Ureter (tissue), 1 donor: ENCODE measurements at regions not wholly inside any gene's neighbourhood (a gene's known extent, or its start where the extent isn't known, plus 50 kb on each side); places are given as distances from the start of the nearest gene placed in this dataset.

Experiments
- DNase-seq: peaks from one replicate; pipeline ENCODE4 v3.0.0-alpha.2; 2020; ENCODE audit warnings: low spot score
- donor health status: DM: yes; HTN: yes; CAD: no.

DNA sequence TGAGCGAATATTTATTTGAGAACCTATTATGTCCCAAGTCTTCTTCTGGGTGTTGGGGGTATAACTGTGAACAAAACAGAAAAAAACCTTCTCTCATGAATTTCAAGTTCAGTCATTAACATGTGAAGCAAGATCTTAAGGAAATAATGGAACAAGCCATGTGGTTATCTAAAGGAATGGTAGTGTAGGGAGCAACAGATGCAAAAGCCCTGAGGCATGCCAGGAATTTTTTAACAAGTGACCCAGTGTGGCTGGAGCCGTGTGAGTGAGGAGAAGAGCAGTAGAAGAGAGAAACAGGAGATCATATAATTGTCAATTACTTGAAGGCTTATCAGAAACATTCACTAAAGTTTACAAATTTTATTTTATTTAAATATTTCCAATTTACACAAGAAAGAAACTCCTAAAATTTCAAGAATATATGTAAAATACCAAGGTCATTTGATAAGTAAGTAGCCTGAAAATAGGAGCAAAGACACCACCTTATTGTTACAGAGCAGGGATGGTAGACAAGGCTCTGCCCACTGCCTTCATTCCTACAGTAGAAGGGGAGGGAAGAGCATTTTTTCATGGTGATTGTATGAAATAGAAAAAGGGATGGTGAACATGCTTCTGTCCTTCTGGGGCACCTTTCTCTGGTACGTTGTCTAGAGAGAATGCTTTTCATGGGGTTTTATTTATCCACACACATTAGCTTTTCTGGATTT is 345.1 kb downstream of the PLOD2 start:
- no peak for DNase-seq

DNA sequence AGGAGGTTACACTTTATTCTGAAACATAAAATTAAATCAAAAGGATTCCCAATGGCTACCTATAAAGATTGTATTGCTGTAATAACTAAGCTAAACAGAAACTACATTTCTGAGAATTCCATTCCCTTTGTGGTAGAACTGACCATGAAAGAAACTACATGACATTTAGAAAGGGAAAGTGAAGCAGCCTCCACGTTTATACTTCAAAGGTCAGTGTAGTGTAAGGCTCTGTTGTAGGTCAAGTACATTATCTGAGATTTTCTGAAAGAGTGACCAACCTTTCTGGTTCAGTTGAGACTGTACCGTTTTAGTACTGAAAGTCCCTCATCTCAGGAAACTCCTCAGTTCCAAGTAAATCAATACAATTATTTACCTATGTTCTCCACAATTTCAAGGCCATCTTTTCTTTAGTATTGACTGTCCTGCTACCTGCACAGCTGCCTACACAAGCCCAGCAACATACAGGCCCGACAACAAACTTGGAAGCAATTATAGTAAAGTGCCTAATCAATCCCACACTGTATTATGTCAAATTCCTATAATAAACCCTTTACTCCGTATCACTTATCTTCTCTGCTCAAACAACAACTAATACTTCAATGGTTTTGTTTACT is 343.0 kb downstream of the PLOD2 start:
- DNase-seq = no peak

DNA sequence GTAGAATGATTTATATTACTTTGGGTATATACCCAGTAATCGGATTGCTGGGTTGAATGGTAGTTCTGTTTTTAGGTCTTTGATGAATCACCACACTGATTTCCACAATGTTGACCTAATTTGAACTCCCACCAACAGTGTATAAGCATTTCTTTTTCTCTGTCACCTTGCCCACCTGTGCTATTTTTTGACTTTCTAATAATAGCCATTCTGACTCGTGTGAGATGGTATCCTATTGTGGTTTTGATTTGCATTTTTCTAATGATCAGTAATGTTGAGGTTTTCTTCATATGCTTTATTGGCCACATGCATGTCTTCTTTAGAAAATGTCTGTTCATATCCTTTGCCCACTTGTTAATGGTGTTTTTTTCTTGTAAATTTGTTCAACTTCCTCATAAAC is 340.8 kb downstream of the PLOD2 start:
- no peak for DNase-seq

DNA sequence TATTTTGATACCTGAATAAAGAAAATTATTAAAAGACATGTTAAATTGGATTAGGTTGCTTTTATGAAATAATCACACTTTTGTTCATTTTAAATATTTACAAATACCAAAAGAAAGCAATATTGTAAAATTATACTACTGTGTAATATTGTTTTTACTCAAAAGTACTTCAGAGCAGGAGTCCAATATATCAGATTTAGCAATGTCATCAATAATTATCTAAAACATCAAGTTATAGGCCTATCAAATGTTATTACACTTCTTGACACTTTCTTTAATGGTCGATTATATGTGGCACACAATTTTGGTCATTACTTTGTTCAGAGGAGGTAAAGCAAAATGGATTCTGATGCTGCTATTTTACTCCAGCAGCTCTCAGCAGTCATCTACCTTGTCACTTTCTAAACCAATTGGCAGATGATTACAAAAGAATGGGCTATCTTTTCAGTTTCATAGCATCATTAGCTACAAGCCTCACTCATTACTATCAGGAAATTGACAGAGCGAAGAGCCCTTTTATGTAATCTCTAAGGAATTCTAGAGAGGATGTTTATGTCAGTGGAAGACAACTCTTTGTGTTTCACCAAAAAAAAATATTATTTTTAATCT is 318.6 kb downstream of the PLOD2 start:
- no peak for DNase-seq

DNA sequence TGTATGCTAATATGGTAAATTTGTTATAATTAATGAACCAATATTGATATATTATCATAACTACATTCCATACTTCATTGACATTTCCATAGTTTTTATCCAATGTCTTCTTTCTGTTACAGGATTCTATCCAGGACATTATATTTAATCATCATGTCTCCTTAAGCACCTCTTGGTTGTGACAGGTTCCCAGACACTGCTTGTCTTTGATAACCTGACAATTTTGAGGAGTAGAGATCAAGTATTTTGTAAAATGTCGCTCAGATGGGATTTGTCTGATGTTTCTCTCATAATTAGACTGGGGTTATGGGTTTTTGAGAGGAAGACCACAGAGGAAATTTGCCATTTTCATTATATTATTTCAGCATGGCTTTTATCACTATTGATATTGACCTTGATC is 317.4 kb downstream of the PLOD2 start:
- DNase-seq = no peak

DNA sequence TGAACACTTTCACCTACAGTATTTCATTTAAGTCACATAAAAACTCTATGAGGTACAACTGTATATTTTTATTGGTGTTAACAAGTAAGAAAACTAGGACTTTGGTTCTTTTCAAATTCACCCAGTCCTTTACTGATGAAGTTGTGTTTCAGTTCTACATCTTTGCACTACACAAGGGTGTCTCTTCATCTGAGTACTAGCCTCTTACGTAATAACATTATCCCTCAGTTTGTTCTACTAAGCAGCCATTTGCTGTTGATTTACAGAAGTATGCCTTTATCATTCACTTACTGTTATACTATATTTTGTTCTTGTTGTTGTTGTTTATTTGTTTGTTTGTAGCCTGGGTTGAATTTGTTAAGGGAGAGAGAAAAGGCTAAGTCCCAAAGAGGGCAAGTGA is 311.9 kb downstream of the PLOD2 start:
- DNase-seq = no peak

DNA sequence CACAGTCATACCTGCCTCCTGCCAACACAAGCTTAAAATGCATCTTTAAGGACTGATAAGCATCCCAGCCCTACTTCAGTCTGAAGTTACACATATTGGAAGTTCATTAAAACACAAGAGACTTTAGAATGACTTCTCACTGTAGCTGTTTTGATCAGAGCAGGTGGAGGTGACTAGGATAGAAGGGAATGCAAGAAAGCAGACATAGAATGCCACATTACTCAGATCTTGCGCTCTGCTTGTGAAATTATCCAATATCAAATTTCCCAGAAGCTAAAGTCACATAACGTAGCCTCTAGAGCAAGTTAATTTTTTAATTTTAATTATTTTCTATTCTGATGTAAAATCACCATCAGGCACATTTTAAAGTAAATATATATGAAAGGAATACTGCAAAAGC is 306.5 kb downstream of the PLOD2 start:
- no peak for DNase-seq

DNA sequence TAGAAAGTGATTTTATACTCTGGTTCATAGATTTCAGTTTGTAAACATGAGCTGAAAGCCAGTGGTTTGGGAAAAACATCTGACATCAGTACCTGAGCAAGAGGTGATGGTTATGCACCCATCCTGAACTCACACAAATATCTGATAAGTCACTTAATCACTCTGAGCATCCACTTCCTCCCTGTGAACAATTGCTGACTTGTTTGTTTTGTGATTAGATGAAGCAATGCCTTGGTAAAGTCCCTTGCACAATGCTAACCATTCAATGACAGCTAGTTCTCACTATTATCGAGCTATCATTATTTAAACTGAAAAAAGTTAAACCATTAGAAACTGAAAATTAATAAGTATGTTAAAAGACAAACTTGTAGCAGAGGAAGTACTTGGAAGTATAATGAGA is 303.0 kb downstream of the PLOD2 start:
- no peak for DNase-seq

DNA sequence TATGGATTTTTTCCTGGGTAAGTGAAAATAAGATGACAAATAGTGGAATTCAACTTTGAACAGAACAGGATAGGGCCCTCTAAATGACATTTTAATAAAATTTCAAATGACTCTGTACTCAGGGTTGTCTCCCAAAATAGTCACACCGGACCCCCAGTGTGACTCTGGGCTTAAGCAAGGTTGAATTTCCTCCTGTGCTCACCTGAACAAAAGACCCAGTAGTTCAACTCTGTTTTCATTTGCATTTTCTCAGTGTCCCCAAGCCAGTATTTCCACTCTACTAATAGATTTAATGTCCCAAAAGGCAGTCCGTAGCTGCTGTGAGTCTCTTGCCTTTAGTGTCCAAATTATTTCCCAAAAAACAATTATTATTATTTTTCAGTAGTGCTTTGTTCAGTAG is 296.6 kb downstream of the PLOD2 start:
- DNase-seq = no peak

DNA sequence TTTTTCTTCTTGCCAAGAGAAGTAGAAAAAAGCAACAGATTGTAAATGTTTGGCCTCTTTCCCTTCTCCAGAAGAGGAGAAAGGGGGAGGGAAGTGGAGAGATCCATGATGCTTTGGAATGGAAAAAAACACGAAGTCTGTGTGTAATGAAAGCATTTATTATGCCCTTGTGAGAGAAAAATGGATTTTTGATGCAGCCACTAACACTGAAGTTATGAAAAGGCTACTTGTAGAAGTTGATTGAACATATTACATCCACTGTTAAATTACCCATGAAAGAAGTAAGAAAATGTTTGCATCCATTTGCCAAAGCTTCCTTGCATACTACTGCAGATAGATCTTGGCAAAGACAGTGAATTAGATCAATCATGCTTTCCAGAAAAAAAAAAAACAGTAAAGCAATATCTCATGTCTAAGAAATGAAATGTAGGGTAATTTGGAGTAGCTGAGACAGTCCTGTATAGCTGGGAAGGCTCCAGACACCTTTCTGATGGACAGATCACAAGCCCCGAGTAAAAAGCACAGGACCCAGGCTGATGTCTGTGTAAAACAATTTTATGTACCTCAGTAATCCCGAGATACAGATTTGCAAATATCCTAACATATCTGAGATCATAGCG is 295.5 kb downstream of the PLOD2 start:
- DNase-seq = no peak

DNA sequence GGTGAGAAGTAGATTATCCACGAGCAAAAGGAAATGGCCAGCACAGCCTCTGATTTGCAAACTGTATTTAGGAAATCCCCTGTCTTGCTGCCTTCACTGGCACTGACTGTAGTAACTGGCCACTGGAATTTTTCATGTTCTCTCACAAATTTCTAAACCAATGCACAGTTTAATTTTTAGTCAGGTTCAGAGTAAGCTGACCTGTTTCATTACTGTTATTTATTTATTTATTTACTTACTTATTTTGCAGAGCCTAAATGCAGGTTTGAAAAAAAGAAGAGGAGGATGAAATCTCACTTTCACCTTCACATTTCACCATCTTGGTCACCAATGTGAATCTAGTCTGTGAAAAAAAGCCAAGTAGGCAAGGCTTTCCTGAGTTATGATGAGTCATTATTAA is 291.0 kb downstream of the PLOD2 start:
- DNase-seq = no peak

DNA sequence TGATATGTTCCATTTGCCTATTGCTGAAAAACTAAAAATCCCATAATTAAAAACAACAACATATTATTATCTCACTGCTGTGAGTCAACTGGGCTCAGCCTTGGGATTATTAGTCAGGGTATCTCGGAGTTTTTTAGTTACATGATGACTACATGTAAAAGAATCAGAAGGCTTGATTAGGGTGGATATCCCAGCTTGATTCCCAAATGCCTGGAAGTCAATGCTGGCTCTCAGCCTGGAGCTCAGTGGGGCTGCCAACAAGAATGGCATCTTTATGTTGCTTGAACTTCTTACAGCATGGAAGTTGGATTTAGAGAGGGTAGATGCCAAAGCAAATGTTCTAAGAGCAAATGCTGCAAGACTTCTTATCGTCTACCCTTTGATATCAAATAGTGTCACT is 278.5 kb downstream of the PLOD2 start:
- DNase-seq = no peak

DNA sequence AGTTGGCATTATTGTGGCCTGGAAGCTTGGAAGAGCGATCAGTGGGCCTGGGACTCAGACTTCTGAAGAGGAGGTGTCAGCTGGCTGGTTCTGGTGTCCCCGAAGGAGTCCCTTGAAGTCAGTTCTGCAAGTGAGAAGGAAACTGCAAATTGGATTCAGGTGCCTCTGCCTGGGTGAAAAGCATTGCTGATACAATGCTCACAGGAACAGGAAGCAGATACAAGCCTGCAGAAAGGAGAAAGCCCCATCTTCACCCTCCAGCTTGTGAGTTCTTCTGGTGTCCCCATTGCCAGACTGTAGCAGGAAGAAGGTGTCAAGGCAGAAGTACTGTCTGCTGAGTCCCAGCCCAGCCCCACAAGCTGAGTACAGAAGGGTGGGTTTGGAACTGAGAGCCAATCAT is 271.3 kb downstream of the PLOD2 start:
- DNase-seq = no peak

DNA sequence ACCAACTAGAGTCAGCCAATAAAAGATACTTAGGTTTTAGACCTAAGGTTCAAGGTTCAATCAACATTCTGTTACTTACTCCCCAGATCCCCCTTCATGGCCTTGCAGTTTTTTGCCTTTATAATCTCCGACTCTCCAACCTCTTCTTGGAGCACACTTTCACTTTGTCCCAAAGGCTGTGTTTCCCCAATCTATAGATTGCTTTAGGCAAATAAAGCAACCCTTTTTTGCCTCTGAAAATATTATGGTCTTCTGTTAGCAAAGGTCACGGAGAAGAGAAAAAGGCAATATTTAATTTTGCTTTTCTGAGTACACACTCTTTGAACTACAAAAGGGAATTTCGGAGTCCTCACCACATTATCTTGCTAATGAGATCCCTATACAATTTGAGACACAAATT is 268.1 kb downstream of the PLOD2 start:
- DNase-seq = no peak

DNA sequence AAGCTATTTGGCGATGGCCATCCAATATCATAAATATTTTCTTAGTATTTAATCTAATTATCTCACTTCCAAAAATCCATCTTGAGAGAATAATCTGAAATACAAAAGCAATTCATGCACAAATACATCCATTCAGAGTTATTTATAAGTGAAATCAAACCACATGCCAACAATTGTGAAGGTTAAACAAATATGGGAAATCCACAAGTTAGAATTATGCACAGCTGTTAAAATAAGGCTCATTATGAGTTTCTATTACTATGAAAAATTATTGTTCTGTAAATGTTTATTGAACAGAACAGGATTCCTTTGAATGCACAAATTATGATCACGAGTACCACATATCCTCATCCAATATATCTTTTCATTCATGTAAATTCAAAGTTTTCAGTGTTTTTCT is 267.7 kb downstream of the PLOD2 start:
- DNase-seq = no peak

DNA sequence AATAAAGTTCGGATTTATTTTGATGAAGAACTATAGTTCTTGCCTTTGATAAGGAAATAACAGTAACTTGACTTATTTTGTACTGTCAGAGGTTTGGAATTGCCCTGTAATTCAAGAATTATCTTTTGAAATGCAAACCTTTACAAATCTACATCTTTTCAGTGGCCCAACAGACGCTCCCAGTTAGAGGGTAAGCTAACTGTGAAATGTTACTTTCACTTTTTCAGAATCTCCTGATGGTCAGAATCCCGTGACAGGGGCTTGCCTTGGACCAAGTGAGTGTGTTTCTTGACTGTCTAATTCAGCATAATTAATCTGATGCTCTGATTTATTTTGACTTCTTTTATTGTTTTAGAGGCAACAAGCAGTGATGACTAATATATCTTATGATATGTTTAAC is 262.5 kb downstream of the PLOD2 start:
- DNase-seq = no peak

DNA sequence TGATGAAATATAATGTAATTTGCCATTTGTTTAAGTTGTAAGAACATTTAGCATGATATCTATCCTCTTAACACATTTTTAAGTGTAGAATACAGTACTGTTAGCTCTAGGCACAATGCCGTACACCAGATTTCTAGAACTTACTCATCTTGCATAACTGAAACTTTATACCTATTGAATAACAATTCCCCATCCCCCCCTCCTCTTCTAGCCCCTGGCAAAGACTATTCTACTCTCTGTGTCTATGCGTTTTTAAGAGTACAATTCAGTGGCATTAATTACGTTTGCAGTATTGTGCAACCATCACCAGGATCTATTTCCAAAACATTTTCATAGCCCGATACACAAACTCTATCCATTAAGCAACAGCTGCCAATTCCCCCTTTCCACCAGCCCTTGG is 261.7 kb downstream of the PLOD2 start:
- no peak for DNase-seq

DNA sequence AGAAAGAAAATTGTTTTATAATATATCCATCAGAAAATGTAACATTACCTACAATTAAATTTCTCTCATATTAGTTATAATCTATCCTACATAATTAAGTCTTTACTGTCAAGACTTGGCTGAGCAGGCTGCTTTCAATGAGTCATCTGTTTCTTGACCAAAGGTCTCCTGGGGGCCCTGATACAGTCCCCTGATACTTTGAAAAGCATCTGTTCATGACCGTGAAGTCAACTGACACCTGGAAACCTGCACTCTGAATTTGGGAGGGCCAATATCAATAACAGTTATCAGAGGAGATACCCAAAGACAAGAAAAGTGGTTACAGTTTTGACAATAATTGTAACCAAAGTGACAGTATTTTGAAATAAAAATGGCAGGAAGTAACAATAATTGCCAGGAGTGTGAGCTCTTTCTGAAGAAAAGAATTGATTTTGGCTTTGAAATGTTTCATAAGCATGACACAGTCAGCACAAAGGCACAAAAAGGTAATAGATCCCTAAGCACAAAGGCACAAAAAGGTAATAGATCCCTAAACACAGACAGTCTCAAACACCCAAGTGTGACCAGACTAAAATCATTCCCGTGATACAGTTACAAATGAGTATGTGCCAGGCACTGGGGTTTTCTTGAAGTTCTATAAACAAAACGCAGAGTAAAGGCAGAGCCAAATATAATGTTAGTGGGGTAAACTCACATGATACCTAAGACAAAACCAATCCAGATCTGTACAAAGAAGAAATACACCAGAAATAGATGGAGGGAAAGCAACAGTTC is 260.7 kb downstream of the PLOD2 start:
- no peak for DNase-seq

DNA sequence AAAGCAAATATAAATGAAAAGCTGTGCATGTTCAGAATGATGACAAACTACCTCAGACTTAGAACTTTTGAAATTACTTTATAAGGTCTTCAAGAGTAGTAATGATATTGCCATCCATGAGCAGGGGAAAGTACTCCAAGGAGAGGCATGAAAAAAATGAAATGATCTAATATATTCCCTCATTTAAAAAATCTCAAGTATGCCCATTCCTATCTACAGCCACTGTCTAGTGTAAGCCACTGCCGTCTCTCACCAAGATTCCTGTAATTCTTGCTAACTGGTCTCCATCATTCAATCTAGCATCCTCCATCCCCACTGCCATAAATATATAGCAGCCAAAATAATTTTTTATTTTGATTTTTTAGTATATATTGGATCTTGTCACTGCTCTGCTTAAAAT is 258.8 kb downstream of the PLOD2 start:
- no peak for DNase-seq

DNA sequence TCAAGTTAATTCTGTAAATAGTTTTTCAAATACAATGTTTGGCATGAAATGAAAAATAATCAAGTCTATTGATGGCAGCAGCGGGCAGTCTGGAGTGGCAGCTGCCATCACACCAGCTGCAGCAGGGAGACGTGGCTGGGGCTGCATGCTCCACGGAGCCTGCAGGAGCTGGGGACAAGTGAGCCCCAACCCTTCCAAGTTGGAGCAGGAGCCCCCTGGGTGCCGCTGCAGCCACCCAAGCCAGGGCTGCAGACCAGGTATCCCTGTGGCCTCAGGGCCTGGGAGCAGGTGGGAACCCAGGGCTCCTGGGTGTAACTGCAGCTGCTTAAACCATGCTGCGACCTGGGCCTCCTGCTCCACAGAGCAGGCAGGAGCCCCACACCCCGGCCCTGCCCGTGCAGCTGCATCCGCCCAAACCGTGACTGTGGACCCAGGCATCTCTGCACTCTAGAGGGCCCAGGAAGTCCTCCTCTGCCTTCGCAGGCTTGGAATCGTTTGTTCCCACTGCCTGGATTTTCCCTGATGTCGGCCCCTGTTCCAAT is 257.4 kb downstream of the PLOD2 start:
- no peak for DNase-seq

DNA sequence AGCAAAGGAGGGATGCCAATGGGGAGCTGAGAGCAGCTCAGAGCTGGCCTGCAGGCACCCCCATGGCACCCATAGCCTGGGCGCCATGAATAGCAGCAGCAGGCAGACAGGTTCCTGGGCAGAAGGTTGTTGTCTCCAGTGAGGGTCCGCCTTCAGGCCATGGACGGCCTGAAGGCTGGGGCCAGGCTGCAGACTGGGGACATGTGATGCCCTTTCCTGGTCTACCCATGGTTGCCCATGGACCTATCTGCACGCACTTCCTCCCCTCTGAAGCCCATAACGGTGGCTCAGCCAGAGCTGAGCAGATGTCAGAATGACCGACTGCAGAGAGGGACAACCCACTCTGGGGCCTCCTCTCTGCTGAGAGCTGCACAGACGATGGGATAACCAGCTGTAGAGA is 256.8 kb downstream of the PLOD2 start:
- no peak for DNase-seq

DNA sequence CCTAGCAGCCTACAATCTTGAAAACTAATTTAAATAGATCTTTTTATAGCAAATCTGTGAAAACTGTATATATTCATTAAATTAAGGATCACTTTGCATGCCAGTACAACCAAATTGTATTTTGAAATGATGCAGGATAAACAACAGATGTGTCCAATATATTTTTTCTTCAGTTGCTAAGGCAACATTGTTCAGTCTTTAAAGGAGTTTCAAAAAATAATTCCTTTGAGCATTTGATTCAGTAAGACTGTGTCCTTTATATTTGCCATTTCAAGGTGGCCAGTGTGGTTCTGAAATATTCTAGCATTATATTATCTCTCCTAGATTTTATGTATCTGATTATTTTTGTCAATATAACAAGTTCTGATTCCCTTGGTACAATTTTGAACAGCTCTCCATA is 254.7 kb downstream of the PLOD2 start:
- DNase-seq = no peak
